ENCODE measurements at regions not wholly inside any gene's neighbourhood (a gene's known extent, or its start where the extent isn't known, plus 50 kb on each side); places are given as distances from the start of the nearest gene placed in this dataset.
"Not testable (repeated sequence)": the region's sequence is repeated elsewhere in the genome, so short reads cannot be mapped to it uniquely, and the experiment has no call there.

DNA sequence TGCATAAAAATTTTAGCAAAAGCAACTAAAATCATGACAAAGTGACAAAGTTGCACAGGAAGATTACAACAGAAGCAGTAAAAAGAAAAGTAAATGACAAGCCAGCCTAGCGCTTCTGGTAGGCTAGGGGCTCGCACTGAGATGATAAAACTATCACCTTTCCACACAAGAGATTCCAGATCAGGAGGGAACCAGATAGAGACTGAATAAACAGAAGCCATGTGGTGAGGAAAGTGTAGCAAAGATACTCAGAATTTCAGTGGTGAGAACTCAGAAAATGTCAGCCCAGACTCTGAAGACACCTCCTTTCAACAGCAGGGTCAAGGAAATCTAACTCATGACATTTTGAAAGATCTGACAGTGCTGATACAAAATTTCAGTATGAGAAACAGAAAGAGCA lies 77.4 kb upstream of the DNAJC10 start:
- DNase-seq (ENCODE audit: low read depth in 2 of 2) = no peak

DNA sequence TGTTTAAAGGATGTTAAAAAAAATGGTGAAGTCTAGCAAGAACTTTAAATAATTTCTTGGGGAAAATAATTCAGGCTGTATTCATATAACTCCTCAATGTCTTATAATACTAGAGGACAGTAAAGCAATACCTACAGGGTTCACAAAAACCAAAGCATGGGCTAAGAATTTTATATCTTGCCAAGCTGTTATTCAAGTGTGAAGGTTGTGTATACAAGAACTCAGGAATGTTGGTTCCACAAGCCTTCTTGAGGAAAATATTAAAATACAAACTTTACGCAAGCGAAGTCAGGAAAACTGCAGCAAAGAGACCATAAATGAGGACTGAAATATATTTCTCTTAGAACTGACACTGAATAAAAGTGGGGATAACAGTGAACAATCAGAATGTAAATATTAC lies 76.1 kb upstream of the DNAJC10 start:
- no peak for DNase-seq (ENCODE audit: low read depth in 2 of 2)

DNA sequence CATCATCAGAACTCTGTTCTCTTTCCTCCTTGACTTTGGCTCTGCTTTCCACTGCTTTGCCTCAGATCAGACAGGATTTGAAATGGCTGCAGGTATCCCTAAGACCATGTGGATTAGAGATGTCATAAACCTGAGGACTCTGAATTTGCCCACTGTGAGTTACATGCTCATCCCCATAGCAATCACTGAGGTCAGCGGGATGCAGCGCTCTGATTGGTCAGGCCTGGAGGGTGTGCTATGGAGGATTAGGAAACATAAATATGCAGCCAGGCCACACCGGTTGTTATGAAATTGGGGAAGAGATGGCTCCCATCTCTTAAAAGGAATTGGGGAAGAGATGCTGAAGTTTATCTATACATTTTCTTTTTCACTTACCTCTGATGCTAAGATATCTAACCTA lies 73.7 kb upstream of the DNAJC10 start:
- peak in 1 of 2 donors; percentile 13 for DNase-seq (ENCODE audit: low read depth in 2 of 2)

DNA sequence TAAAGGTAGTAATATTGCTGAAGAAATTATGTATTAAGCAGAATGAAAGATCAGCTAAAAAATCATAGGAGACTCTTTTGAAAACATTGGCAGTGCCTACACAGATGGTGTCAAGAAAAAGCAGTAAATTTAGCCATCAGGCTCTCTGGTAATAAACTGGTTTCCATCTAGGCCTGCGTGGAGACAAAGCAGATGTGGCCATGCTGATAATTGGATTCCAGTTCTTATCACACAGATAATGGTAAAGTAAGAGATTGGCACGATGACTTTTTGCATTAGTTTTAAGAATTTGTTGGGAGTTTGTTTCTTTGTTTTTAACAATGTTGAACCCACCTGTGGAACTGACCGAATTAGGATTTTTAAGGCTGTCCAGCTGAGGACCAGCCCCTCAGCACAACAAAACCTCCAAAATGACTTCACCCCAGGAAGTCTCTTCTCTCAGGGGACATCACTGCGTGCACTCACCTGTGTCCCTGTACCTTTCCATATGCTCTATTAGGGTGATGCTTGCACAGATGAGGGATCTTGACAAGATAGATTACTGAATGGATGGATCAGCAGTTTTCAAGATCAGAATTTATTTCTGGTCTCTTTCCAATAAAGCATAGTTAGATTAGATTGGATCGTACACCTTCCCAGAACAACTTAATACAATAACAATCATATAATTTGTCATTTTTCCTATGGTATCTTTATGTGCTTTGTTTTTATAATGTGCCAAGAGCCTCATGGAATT lies 69.1 kb upstream of the DNAJC10 start:
- no peak for DNase-seq (ENCODE audit: low read depth in 2 of 2)

DNA sequence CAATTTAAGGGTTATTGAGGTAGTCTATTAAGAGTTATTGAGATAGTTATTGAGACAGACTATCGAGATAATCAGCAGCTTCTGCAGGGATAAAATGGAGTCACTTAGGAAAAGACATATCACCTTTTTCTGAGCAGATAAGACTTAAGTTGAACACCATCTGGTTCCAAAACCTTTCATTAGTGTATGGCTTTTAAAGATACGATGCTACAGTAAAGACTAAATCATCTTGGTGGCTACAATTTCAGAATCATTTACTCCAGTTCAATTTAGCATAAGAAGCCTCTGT lies 68.6 kb upstream of the DNAJC10 start:
- no peak for DNase-seq (ENCODE audit: low read depth in 2 of 2)

DNA sequence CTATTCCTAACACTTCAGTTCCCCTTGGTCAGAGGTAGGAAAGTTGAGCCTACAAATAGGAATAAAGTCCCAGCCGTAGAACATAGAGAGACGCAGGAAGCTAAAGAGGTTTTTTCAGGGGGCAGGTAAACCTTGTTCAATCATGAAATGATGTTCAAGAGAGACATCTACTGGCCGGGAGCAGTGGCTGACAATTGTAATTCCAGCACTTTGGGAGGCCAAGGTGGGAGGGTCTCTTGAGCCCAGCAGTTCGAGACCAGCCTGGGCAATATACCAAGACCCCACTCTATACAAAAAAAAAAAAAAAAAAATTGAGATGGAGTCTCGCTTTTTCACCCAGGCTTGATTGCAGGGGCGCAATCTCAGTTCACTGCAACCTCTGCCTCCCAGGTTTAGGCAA lies 66.7 kb upstream of the DNAJC10 start:
- no peak for DNase-seq (ENCODE audit: low read depth in 2 of 2)

DNA sequence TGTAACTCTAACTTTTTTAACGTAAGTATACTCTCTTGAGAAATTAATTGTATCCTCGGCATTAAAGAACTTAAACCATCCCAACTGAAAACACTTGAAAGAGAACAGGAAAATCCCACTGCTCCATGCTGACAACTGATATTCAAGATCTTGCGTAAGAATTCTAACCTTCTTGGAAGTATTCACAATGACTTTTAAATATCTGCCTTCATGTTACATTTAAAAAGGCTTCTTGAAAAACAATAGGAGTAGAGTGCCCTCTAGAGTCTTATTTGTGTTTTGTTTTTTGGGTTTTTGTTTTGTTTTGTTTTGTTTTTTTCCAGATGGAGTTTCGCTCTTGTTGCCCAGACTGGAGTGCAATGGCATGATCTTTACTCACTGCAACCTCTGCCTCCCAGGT lies 65.4 kb upstream of the DNAJC10 start:
- no peak for DNase-seq (ENCODE audit: low read depth in 2 of 2)

DNA sequence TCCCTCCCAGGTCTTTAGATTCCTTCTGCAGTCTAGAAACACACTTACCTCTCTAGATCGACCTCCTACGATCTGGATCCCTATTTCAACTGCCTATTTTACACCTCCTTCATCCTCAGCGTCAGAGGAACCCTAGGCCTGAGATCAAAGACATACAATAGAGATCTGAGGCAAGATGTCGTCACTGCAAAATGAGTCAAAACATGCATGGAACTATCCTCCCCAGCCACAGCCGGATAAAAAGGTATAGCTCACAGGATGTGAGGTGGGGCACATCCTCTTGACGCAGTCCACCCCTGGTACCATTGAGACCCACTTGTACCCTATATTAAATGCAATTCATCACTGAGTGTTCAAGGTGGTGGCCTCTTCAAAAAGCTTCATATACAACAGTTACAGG lies 63.7 kb upstream of the DNAJC10 start:
- DNase-seq (ENCODE audit: low read depth in 2 of 2) = peak in 1 of 2 donors; percentile 5

DNA sequence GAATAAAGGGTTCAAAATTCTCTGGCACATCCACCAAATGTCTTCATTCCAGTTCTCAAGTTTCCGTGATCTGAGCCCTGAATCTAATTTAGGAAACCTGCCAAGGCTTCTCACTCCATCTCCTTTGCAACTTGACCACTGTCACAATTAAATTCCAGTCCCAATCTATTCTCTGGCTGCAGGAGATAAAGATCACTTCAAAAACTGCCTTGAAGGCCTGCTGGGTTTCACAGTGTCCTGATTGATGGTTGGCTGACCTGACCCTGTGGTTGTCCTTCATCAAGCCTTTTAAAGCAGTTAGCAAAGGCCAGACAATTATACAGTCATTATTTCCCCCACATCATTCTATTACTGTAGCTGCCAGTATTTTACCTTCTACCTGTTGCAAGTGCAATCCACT lies 60.3 kb upstream of the DNAJC10 start:
- no peak for DNase-seq (ENCODE audit: low read depth in 2 of 2)

DNA sequence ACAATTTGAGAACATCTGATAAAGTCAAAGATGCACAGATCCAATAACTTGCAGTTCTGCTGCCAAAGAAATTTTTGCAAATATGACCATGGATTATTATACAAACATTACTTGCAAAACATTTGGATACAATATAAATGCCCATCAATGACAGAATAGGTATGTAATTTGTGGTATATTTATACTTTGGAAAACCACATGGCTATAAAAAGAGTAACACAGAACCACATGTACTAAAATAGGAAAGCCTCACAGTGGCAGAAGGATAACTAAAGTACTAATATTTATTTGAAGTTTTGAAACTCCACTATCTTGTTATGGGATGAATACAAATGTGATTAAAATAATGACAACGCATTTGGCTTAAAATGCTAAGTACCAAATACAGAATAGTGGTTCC lies 51.8 kb upstream of the DNAJC10 start:
- DNase-seq (ENCODE audit: low read depth in 2 of 2) = no peak

DNA sequence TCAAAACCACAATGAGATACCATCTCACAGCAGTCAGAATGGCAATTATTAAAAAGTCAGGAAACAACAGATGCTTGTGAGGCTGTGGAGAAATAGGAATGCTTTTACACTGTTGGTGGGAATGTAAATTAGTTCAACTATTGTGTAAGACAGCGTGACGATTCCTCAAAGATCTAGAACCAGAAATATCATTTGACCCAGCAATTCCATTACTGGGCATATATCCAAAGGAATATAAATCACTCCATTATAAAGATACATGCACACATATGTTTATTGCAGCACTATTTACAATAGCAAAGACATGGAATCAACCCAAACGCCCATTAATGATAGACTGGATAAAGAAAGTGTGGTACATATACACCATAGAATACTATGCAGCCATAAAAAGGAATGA lies 50.6 kb upstream of the DNAJC10 start:
- not testable (repeated sequence) for DNase-seq (ENCODE audit: low read depth in 2 of 2)
